Neural cell (in vitro differentiated cells): ENCODE measurements at regions not wholly inside any gene's neighbourhood (a gene's known extent, or its start where the extent isn't known, plus 50 kb on each side); places are given as distances from the start of the nearest gene placed in this dataset.

Source experiments
- CTCF ChIP-seq: fragments of 450-650 bp; IDR thresholded peaks from 2 replicates; pipeline ENCODE4 v1.5.1; 2014; ENCODE audit warnings: antibody characterized with exemption, mild to moderate bottlenecking, moderate library complexity; ENCODE audit not compliant: poor library complexity, severe bottlenecking
- RAD21 ChIP-seq: fragments of 450-650 bp; conservative IDR thresholded peaks from 2 replicates; pipeline ENCODE4 v1.6.1; 2014; ENCODE audit warnings: antibody characterized with exemption, mild to moderate bottlenecking, moderate library complexity

GRCh38 chr10:123513870-123514269 is 152.3 kb upstream of the GPR26 start:
- TF ChIP-seq RAD21: no peak
- no peak for TF ChIP-seq CTCF
